GM18505 (cell line): ENCODE measurements at regions not wholly inside any gene's neighbourhood (a gene's known extent, or its start where the extent isn't known, plus 50 kb on each side); places are given as distances from the start of the nearest gene placed in this dataset.
A peak's percentile ranks its signal among the peaks of the same experiment; 100 is the strongest.
"Not testable (repeated sequence)": the region's sequence is repeated elsewhere in the genome, so short reads cannot be mapped to it uniquely, and the experiment has no call there.

Experiments
- ATAC-seq: cut with Tn5 transposase; IDR thresholded peaks from one replicate; pipeline ENCODE4 v1.9.1; 2021; ENCODE audit not compliant: unreplicated experiment
- POLR2A ChIP-seq: IDR thresholded peaks from 4 replicates; pipeline ENCODE4 v1.6.1; 2011; ENCODE audit warnings: borderline replicate concordance; ENCODE audit not compliant: insufficient read depth, insufficient read length; ENCODE audit errors: extremely low read depth

GRCh38 chr2:183950673-183951072, 647.7 kb upstream of the ZNF804A start:
- no peak for TF ChIP-seq POLR2A

GRCh38 chr2:183951630-183952029, 646.7 kb upstream of the ZNF804A start:
- ATAC-seq: no peak
- TF ChIP-seq POLR2A: no peak

More at GRCh38 chr2:183950673-183951072, 647.7 kb upstream of the ZNF804A start:
- ATAC-seq: no peak

- TF ChIP-seq POLR2A: no peak
- no peak for ATAC-seq
Measured at GRCh38 chr2:183952741-183953140, 645.6 kb upstream of the ZNF804A start.

GRCh38 chr2:183963609-183964008, 634.7 kb upstream of the ZNF804A start:
- no peak for TF ChIP-seq POLR2A
- ATAC-seq: no peak

- no peak for TF ChIP-seq POLR2A
- ATAC-seq: no peak
Measured at GRCh38 chr2:183964565-183964964, 633.8 kb upstream of the ZNF804A start.

- TF ChIP-seq POLR2A: no peak
- no peak for ATAC-seq
Measured at GRCh38 chr2:183967756-183968155, 630.6 kb upstream of the ZNF804A start.

- ATAC-seq: not testable (repeated sequence)
Measured at GRCh38 chr2:183975676-183976075, 622.7 kb upstream of the ZNF804A start.

GRCh38 chr2:183984871-183985270, 613.5 kb upstream of the ZNF804A start:
- ATAC-seq: no peak
- TF ChIP-seq POLR2A: no peak

GRCh38 chr2:183991968-183992367, 606.4 kb upstream of the ZNF804A start:
- TF ChIP-seq POLR2A: no peak
- no peak for ATAC-seq

- ATAC-seq: peak; percentile 88
- no peak for TF ChIP-seq POLR2A
Measured at GRCh38 chr2:183993052-183993451, 605.3 kb upstream of the ZNF804A start.

GRCh38 chr2:183995632-183996031, 602.7 kb upstream of the ZNF804A start:
- no peak for TF ChIP-seq POLR2A
- no peak for ATAC-seq

GRCh38 chr2:183996825-183997793, 601.2 kb upstream of the ZNF804A start:
- no peak for ATAC-seq
- no peak for TF ChIP-seq POLR2A

- no peak for TF ChIP-seq POLR2A
- peak; percentile 88 for ATAC-seq
Measured at GRCh38 chr2:183998041-183998796, 600.1 kb upstream of the ZNF804A start.

GRCh38 chr2:183998797-183999190, 599.5 kb upstream of the ZNF804A start:
- ATAC-seq: peak; percentile 19
- no peak for TF ChIP-seq POLR2A

- peak; percentile 94 for ATAC-seq
Measured at GRCh38 chr2:184004289-184004947, 593.9 kb upstream of the ZNF804A start.

More at GRCh38 chr2:184004289-184004947, 593.9 kb upstream of the ZNF804A start:
- no peak for TF ChIP-seq POLR2A
